ENCODE measurements at regions not wholly inside any gene's neighbourhood (a gene's known extent, or its start where the extent isn't known, plus 50 kb on each side); places are given as distances from the start of the nearest gene placed in this dataset.

DNA sequence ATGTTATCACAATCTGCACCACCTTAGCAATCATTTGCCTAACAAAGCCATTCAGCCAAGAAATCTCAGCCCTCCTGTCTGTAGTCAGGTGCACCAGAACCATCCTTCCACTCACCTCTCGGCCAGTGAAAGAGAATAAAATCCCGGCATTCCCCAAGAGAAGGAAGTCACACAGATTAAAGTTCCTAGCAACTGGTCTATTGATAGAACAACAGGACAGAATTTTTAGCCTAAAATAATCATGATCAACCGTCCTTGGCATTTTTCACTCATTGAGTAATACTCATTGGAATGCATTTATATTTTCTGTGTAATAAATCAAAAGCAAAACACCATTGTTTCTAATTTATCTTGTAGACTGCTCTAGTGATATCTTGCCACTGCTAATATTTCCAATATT, 85.7 kb upstream of the CDH4 start:
- no peak for DNase-seq (ENCODE audit: low spot score in 2 of 2)
- H3K4me3 ChIP-seq (ENCODE audit: low read depth, poor library complexity, severe bottlenecking) = no peak overlapping the region
- TF ChIP-seq POLR2A (IDR thresholded peaks at IDR 0.05) = no peak
- TF ChIP-seq, protein P1, sequence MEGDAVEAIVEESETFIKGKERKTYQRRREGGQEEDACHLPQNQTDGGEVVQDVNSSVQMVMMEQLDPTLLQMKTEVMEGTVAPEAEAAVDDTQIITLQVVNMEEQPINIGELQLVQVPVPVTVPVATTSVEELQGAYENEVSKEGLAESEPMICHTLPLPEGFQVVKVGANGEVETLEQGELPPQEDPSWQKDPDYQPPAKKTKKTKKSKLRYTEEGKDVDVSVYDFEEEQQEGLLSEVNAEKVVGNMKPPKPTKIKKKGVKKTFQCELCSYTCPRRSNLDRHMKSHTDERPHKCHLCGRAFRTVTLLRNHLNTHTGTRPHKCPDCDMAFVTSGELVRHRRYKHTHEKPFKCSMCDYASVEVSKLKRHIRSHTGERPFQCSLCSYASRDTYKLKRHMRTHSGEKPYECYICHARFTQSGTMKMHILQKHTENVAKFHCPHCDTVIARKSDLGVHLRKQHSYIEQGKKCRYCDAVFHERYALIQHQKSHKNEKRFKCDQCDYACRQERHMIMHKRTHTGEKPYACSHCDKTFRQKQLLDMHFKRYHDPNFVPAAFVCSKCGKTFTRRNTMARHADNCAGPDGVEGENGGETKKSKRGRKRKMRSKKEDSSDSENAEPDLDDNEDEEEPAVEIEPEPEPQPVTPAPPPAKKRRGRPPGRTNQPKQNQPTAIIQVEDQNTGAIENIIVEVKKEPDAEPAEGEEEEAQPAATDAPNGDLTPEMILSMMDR (IDR thresholded peaks at IDR 0.05) = no peak
- intact Hi-C loops (cut with DNase I; ENCODE audit: low total_unique reads) = no loop called here
- 14 to 23% methylated on average over 3 of the region's 3 CpGs for WGBS, 2 donors

GRCh38 chr20:61168605-61169004, 83.5 kb upstream of the CDH4 start:
- H3K4me3 ChIP-seq (ENCODE audit: low read depth, poor library complexity, severe bottlenecking) = no peak overlapping the region
- TF ChIP-seq, protein P1 (IDR thresholded peaks at IDR 0.05) = no peak
- no peak for TF ChIP-seq POLR2A (IDR thresholded peaks at IDR 0.05)
- no peak for DNase-seq (ENCODE audit: low spot score in 2 of 2)
- 59 to 68% methylated on average over 8 of the region's 8 CpGs for WGBS, 2 donors
- intact Hi-C loops (cut with DNase I; ENCODE audit: low total_unique reads) = no loop called here

GRCh38 chr20:61169874-61170273, 82.2 kb upstream of the CDH4 start:
- WGBS, 2 donors = 51 to 60% methylated on average over 8 of the region's 8 CpGs
- no peak for TF ChIP-seq POLR2A (IDR thresholded peaks at IDR 0.05)
- TF ChIP-seq, protein P1 (IDR thresholded peaks at IDR 0.05) = no peak
- no peak overlapping the region for H3K4me3 ChIP-seq (ENCODE audit: low read depth, poor library complexity, severe bottlenecking)
- DNase-seq (ENCODE audit: low spot score in 2 of 2) = no peak
- intact Hi-C loops (cut with DNase I; ENCODE audit: low total_unique reads) = no loop called here

DNA sequence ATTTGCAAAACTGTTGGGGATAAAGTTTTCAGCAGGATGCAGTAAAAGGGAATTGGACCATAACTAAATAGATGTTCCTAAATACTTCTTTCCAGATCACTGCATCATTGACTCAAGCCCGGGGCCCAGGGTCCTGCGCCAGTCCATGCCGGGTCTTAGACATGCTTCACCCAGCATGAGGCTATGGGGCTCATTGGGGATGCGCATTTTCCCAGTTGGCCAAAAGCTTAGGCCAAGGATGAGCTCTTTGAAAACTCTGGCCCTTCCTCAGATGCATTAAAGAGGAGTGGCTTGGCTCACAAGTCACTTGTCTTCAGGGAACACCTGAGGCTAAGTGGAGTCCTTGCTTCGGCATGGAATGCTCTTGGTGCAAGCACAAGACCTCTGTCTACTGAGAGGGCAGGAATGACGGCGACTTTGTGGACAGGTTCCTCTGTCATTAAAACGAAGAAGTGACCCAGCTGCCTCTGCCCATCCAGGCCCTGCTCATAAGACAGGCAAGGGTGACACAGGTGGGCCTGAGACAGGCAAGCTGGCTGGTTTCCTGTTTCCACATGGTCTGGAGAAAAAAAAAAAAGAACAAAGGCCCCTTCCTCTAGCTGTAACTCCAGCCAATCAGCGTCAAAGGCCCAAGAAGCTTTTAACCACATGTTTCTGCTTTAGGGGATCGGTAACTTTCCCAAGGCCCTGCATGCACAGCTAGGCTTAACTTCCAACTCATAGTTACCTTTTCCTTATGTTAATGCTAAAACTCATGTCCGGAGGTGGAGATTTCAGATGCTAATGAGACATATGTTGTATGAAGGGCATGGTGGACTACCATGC, 81.4 kb upstream of the CDH4 start:
- H3K4me3 ChIP-seq (ENCODE audit: low read depth, poor library complexity, severe bottlenecking) = no peak overlapping the region
- DNase-seq (ENCODE audit: low spot score in 2 of 2) = peak in 1 of 2 donors; percentile 65
- intact Hi-C loops (cut with DNase I; ENCODE audit: low total_unique reads) = no loop called here
- 63 to 68% methylated on average over 11 of the region's 11 CpGs for WGBS, 2 donors
- TF ChIP-seq, protein P1 (IDR thresholded peaks at IDR 0.05) = no peak
- TF ChIP-seq POLR2A (IDR thresholded peaks at IDR 0.05) = no peak

GRCh38 chr20:61173267-61173666, 78.8 kb upstream of the CDH4 start:
- intact Hi-C loops (cut with DNase I; ENCODE audit: low total_unique reads) = no loop called here
- no peak overlapping the region for H3K4me3 ChIP-seq (ENCODE audit: low read depth, poor library complexity, severe bottlenecking)
- 90 to 97% methylated on average over 2 of the region's 2 CpGs for WGBS, 2 donors
- TF ChIP-seq POLR2A (IDR thresholded peaks at IDR 0.05) = no peak
- TF ChIP-seq, protein P1 (IDR thresholded peaks at IDR 0.05) = peak in 1 of 3 donors; percentile 6
- DNase-seq (ENCODE audit: low spot score in 2 of 2) = no peak

Data from lower leg skin (tissue), 4 donors.